Thyroid gland (tissue), 4 donors: ENCODE measurements at regions not wholly inside any gene's neighbourhood (a gene's known extent, or its start where the extent isn't known, plus 50 kb on each side); places are given as distances from the start of the nearest gene placed in this dataset.

ENCODE experiments used
- DNase-seq, 2 donors: peaks; one replicate each; pipeline ENCODE4 v3.0.0-alpha.2; 2019
- H3K27ac ChIP-seq, 3 donors: fragments of 200-600 bp; sonication (generic); 1 replicate in 2 of 3; 2 replicates in 1 of 3; pipeline ENCODE4 v1.5.1; 2016 to 2019; ENCODE audit warnings: mild to moderate bottlenecking in 1 of 3, moderate library complexity in 1 of 3
- H3K27me3 ChIP-seq: fragments of 200-600 bp; sonication (generic); one replicate; pipeline ENCODE4 v1.5.1; 2019
- H3K36me3 ChIP-seq, 2 donors: fragments of 200-600 bp; sonication (generic); one replicate each; pipeline ENCODE4 v1.5.1; 2016 to 2019
- H3K4me1 ChIP-seq, 2 donors: fragments of 200-600 bp; sonication (generic); one replicate each; pipeline ENCODE4 v1.5.1; 2017 to 2019
- H3K4me3 ChIP-seq, 3 donors: fragments of 200-600 bp; sonication (generic); replicated peaks in 1 of 3; 1 replicate in 2 of 3; 2 replicates in 1 of 3; pipeline ENCODE4 v1.5.1; 2016; ENCODE audit warnings: mild to moderate bottlenecking in 1 of 3
- H3K9me3 ChIP-seq: fragments of 200-600 bp; sonication (generic); one replicate; pipeline ENCODE4 v1.5.1; 2017
- POLR2A ChIP-seq, 2 donors: fragments of 450-650 bp; IDR thresholded peaks; one replicate each; pipeline ENCODE4 v1.6.1; 2017; ENCODE audit warnings: antibody characterized with exemption in 2 of 2, mild to moderate bottlenecking in 2 of 2, moderate library complexity in 1 of 2
- WGBS, 2 donors: methylation state at CpG; one replicate each; pipeline ENCODE4 v1.1.5; 2017; 5-methylcytosine and 5-hydroxymethylcytosine counted together
- intact Hi-C: fragments of 100-400 bp; cut with DNase I; formaldehyde crosslinking; loops from one replicate; pipeline ENCODE4 v1.15.1; 2023
- TF ChIP-seq, protein P1 (sequence below), 6 experiments: fragments of 200-600 bp in 3 of 6; fragments of 450-650 bp in 3 of 6; sonication (generic) in 3 of 6; IDR thresholded peaks; one replicate each; pipeline ENCODE4 v1.5.1; 2016 to 2019; ENCODE audit warnings: antibody characterized with exemption in 6 of 6, mild to moderate bottlenecking in 2 of 6, inconsistent platforms in 1 of 6, moderate library complexity in 1 of 6

DNA sequence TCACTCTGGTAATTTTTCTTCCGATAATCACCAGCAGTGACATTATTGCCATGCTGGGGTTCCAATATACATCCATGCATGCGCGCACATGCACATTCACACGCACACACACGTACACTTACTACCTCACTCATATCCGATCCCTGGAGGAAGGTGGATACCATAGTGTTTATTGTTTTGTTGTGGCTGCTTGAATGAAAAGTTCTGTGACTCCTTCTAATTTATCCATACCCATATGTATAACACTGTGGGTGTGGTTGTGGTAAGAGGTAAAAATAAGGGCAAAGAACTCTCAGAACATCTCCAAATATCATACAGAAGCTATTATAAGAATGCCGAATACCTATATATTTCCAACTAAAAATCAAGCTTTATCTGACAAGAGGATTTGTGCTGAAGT lies 407.8 kb upstream of the PODXL start:
- no peaks in the 10 kb centered on the region for H3K36me3 ChIP-seq
- no peaks in the 10 kb centered on the region for H3K4me1 ChIP-seq
- DNase-seq, result no peak
- 93 to 96% methylated on average over 7 of the region's 7 CpGs for WGBS, 2 donors
- H3K27ac ChIP-seq, result no peak overlapping the region
- H3K27me3 ChIP-seq, result no peaks in the 10 kb centered on the region
- TF ChIP-seq, protein P1, sequence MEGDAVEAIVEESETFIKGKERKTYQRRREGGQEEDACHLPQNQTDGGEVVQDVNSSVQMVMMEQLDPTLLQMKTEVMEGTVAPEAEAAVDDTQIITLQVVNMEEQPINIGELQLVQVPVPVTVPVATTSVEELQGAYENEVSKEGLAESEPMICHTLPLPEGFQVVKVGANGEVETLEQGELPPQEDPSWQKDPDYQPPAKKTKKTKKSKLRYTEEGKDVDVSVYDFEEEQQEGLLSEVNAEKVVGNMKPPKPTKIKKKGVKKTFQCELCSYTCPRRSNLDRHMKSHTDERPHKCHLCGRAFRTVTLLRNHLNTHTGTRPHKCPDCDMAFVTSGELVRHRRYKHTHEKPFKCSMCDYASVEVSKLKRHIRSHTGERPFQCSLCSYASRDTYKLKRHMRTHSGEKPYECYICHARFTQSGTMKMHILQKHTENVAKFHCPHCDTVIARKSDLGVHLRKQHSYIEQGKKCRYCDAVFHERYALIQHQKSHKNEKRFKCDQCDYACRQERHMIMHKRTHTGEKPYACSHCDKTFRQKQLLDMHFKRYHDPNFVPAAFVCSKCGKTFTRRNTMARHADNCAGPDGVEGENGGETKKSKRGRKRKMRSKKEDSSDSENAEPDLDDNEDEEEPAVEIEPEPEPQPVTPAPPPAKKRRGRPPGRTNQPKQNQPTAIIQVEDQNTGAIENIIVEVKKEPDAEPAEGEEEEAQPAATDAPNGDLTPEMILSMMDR (IDR thresholded peaks at IDR 0.05), result no peak
- TF ChIP-seq POLR2A (IDR thresholded peaks at IDR 0.05), result no peak
- intact Hi-C loops, result no loop called here
- H3K4me3 ChIP-seq, result no peak overlapping the region
- no peaks in the 10 kb centered on the region for H3K9me3 ChIP-seq

DNA sequence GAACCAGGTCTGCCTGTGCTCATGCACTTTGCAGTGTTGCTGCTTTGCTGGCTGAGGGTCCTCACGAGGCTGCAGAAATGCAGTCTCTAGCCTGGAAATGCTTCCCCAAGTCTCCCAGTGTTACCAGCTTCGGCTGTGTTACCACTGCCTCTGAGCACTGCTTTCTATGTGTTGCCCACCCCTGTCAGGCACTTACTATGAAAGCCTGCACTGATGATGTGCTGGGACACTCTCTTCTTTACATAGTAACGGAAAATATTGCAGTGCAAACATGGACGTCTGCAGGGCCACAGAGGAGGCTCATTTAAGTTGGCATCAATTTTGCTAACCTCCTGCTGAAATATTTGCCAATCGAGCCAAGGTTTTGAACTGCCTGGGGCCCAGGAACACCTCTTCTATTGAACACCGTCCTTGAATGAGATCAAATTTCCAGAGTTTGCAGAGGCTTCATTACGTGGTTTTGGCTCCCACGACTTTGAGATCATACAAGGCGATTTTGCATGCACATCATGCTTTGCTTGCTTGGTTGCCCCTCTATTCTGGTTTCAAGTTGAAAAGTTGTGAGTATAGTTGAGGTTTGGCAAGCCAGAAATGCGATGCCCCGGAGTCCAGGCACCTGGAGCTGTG lies 404.7 kb upstream of the PODXL start:
- Histone ChIP-seq H3K4me3 (no peak overlapping the region), H3K27me3 (no peaks in the 10 kb centered on the region), H3K36me3 (no peaks in the 10 kb centered on the region), H3K4me1 (no peaks in the 10 kb centered on the region), H3K9me3 (no peaks in the 10 kb centered on the region), H3K27ac (no peak overlapping the region)
- DNase-seq, result no peak
- intact Hi-C loops, result no loop called here
- TF ChIP-seq, protein P1 (IDR thresholded peaks at IDR 0.05), result no peak
- no peak for TF ChIP-seq POLR2A (IDR thresholded peaks at IDR 0.05)
- 73 to 78% methylated on average over 11 of the region's 11 CpGs for WGBS, 2 donors

DNA sequence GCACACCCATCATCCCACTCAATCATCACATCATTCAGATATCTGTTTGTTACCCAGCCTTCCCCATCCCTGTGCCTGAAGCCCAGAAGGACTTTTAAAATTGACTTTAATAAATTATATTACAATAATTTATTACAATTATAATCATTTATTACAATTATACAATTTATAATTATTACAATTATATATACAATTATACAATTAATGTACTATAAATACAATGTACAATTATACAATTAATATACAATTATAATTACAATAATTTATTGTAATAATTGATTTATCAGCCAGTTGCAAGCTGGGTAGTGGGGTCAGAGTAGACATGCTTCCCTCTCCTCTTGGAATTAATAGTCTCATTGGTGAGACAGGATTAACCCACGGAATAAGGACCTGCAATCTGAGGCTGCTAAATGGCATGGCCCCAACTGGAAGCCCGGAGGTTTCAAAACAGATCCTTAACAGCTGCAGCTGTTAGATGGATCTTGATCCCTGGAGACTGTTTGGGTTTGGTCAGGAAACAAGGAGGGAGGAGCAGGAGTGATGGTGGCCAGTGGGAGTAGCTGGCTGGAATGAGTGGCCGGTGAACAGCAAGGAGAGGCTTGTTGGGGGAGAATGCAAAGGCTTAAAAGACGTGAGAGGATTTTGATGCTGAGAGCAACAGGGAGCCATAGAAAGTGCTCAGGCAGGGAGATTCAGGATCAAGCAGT lies 402.8 kb upstream of the PODXL start:
- intact Hi-C loops, result no loop called here

DNA sequence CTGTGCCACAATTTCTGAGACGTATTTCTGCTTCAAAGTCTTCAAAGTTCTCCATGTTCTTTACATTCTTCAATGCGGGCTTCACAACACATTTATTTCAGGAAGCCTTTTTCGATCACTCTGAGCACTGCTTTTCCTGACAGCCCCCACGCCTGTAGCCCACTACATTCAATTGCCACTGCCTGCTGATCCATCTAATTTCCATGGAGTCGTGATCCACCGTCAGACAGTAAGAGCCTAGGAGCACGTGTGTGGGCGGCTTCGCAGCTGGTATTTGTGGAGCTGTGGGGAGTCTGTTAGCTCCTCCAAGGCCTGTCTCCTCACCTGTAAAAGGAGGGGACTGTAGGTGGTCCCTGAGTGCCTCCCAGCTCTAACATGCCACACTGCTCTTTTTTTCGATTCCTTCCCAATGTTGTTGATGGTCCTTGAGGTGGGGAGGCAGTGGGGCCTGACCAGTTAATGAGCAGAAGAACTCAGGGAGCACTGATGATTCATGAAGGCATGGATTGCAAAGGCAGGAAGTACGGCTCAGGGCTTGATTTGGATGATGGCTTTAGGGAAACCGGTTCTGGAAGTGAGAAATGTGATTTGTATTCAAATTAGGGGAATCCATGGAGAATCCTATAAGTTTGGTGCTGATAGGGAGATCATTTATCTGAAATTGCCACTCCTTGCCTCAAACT lies 401.1 kb upstream of the PODXL start:
- TF ChIP-seq POLR2A (IDR thresholded peaks at IDR 0.05), result no peak
- TF ChIP-seq, protein P1 (IDR thresholded peaks at IDR 0.05), result no peak
- H3K27me3 ChIP-seq, result no peaks in the 10 kb centered on the region
- no peak for DNase-seq
- H3K4me1 ChIP-seq, result no peaks in the 10 kb centered on the region
- intact Hi-C loops, result no loop called here
- no peak overlapping the region for H3K4me3 ChIP-seq
- WGBS, 2 donors, result 68 to 73% methylated on average over 12 of the region's 12 CpGs
- H3K9me3 ChIP-seq, result no peaks in the 10 kb centered on the region
- H3K27ac ChIP-seq, result no peak overlapping the region
- H3K36me3 ChIP-seq, result no peaks in the 10 kb centered on the region

More for the DNA sequence above, 402.8 kb upstream of the PODXL start:
- TF ChIP-seq, protein P1 (IDR thresholded peaks at IDR 0.05), result no peak
- no peak for TF ChIP-seq POLR2A (IDR thresholded peaks at IDR 0.05)
- no peak overlapping the region for H3K4me3 ChIP-seq
- H3K27ac ChIP-seq, result no peak overlapping the region
- H3K27me3 ChIP-seq, result no peaks in the 10 kb centered on the region
- H3K36me3 ChIP-seq, result no peaks in the 10 kb centered on the region
- no peaks in the 10 kb centered on the region for H3K9me3 ChIP-seq
- DNase-seq, result no peak
- WGBS, 2 donors, result 35 to 37% methylated on average over 4 of the region's 4 CpGs
- H3K4me1 ChIP-seq, result no peaks in the 10 kb centered on the region

DNA sequence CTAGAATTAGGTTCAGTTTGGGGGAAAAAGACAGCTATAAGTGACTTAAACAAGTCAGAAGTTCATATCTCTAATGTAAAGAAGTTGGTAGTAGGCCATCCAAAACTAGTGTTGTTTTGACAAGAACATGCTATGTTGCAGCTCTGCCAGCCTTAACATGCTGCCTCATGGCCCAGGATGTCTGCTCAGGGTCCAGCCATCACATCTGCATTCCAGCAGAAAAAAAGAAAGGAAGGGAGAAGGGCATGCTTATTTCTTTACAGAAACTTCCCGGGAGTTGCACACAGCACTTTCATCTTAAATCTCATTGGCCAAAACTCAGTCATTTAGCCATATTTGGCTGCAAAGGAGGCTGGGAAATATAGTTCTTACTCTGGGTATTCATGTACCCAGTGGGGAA lies 400.4 kb upstream of the PODXL start:
- H3K4me3 ChIP-seq, result no peak overlapping the region
- no peaks in the 10 kb centered on the region for H3K9me3 ChIP-seq
- intact Hi-C loops, result no loop called here
- 85 to 88% methylated on average over 1 of the region's 1 CpG for WGBS, 2 donors
- H3K27ac ChIP-seq, result no peak overlapping the region
- no peak for DNase-seq
- no peaks in the 10 kb centered on the region for H3K27me3 ChIP-seq
- no peaks in the 10 kb centered on the region for H3K36me3 ChIP-seq
- TF ChIP-seq, protein P1 (IDR thresholded peaks at IDR 0.05), result no peak
- no peak for TF ChIP-seq POLR2A (IDR thresholded peaks at IDR 0.05)
- no peaks in the 10 kb centered on the region for H3K4me1 ChIP-seq
